RWPE2 (cell line): ENCODE measurements at regions not wholly inside any gene's neighbourhood (a gene's known extent, or its start where the extent isn't known, plus 50 kb on each side); places are given as distances from the start of the nearest gene placed in this dataset.

ENCODE experiments used
- ATAC-seq: fragments of 200-7000 bp; cut with Tn5 transposase; 3 replicates; pipeline ENCODE4 v1.9.1; 2021; ENCODE audit warnings: low read depth
- DNase-seq: peaks from one replicate; pipeline ENCODE4 v3.0.0-alpha.2; 2020; ENCODE audit warnings: low spot score
- H3K27ac ChIP-seq: fragments of 450-650 bp; 2 replicates; pipeline ENCODE4 v1.5.1; 2017; ENCODE audit warnings: mild to moderate bottlenecking; ENCODE audit not compliant: poor library complexity, severe bottlenecking
- H3K27me3 ChIP-seq: fragments of 250-450 bp; sonication (Bioruptor Pico); 2 replicates; pipeline ENCODE4 v1.5.1; 2021; ENCODE audit warnings: mild to moderate bottlenecking, moderate library complexity; ENCODE audit not compliant: insufficient read depth, poor library complexity, severe bottlenecking
- H3K36me3 ChIP-seq: fragments of 250-450 bp; sonication (Bioruptor Pico); 2 replicates; pipeline ENCODE4 v1.5.1; 2020; ENCODE audit warnings: low read depth, mild to moderate bottlenecking, moderate library complexity
- H3K4me1 ChIP-seq: fragments of 250-450 bp; sonication (Bioruptor Pico); 2 replicates; pipeline ENCODE4 v1.5.1; 2021; ENCODE audit warnings: mild to moderate bottlenecking, moderate library complexity; ENCODE audit not compliant: insufficient read depth, poor library complexity, severe bottlenecking
- H3K4me3 ChIP-seq: fragments of 250-450 bp; sonication (Bioruptor Pico); 2 replicates; pipeline ENCODE4 v1.5.1; 2021; ENCODE audit warnings: mild to moderate bottlenecking, moderate library complexity; ENCODE audit not compliant: severe bottlenecking
- H3K9me3 ChIP-seq: fragments of 250-450 bp; sonication (Bioruptor Pico); 2 replicates; pipeline ENCODE4 v1.5.1; 2021; ENCODE audit warnings: mild to moderate bottlenecking, moderate library complexity; ENCODE audit not compliant: severe bottlenecking
- CTCF ChIP-seq: fragments of 450-650 bp; IDR thresholded peaks from one replicate; pipeline ENCODE4 v1.5.1; 2017; ENCODE audit warnings: mild to moderate bottlenecking, moderate library complexity; ENCODE audit not compliant: poor library complexity, severe bottlenecking

GRCh38 chr10:85213493-85213892, 885.1 kb downstream of the CCSER2 start:
- Histone ChIP-seq H3K36me3 (no peaks in the 10 kb centered on the region), H3K9me3 (no peaks in the 10 kb centered on the region), H3K4me3 (no peak overlapping the region), H3K27me3 (no peaks in the 10 kb centered on the region), H3K4me1 (no peaks in the 10 kb centered on the region), H3K27ac (no peak overlapping the region)
- DNase-seq (no peak), ATAC-seq (no peak)
- no peak for TF ChIP-seq CTCF

GRCh38 chr10:85222300-85222699, 893.9 kb downstream of the CCSER2 start:
- DNase-seq (no peak), ATAC-seq (no peak)
- no peaks in the 10 kb centered on the region for H3K9me3 ChIP-seq
- H3K36me3 ChIP-seq: no peaks in the 10 kb centered on the region
- TF ChIP-seq CTCF: no peak
- H3K27ac ChIP-seq: no peak overlapping the region
- no peaks in the 10 kb centered on the region for H3K27me3 ChIP-seq
- H3K4me1 ChIP-seq: no peaks in the 10 kb centered on the region
- no peak overlapping the region for H3K4me3 ChIP-seq

- no peaks in the 10 kb centered on the region for H3K27me3 ChIP-seq
- H3K4me3 ChIP-seq: no peak overlapping the region
- no peak for TF ChIP-seq CTCF
- no peaks in the 10 kb centered on the region for H3K4me1 ChIP-seq
- H3K27ac ChIP-seq: no peak overlapping the region
- no peaks in the 10 kb centered on the region for H3K9me3 ChIP-seq
- no peak for ATAC-seq
- no peak for DNase-seq
- no peaks in the 10 kb centered on the region for H3K36me3 ChIP-seq
Measured at GRCh38 chr10:85224366-85224940, 896.1 kb downstream of the CCSER2 start.

- no peak for TF ChIP-seq CTCF
- Histone ChIP-seq H3K9me3 (no peaks in the 10 kb centered on the region), H3K27me3 (no peaks in the 10 kb centered on the region), H3K27ac (no peak overlapping the region), H3K36me3 (no peaks in the 10 kb centered on the region), H3K4me3 (no peak overlapping the region), H3K4me1 (no peaks in the 10 kb centered on the region)
- no peak for ATAC-seq
- no peak for DNase-seq
Measured at GRCh38 chr10:85225311-85225710, 896.9 kb downstream of the CCSER2 start.

- DNase-seq: no peak
- Histone ChIP-seq H3K9me3 (no peaks in the 10 kb centered on the region), H3K27me3 (no peaks in the 10 kb centered on the region), H3K27ac (no peak overlapping the region), H3K4me1 (no peaks in the 10 kb centered on the region), H3K36me3 (no peaks in the 10 kb centered on the region), H3K4me3 (no peak overlapping the region)
- ATAC-seq: no peak
- TF ChIP-seq CTCF: no peak
Measured at GRCh38 chr10:85226596-85226995, 898.2 kb downstream of the CCSER2 start.
